SU-DHL-6 (cell line): ENCODE measurements at regions not wholly inside any gene's neighbourhood (a gene's known extent, or its start where the extent isn't known, plus 50 kb on each side); places are given as distances from the start of the nearest gene placed in this dataset.
"Not testable (repeated sequence)": the region's sequence is repeated elsewhere in the genome, so short reads cannot be mapped to it uniquely, and the experiment has no call there.

Source experiments
- H2AFZ ChIP-seq: fragments of 200-600 bp; sonication (generic); 2 replicates; pipeline ENCODE4 v1.6.1; 2014; ENCODE audit warnings: low read depth, mild to moderate bottlenecking, moderate library complexity, mixed read lengths, antibody characterized with exemption, low read length; ENCODE audit not compliant: severe bottlenecking
- H3F3A ChIP-seq: fragments of 200-600 bp; shearing (Covaris generic); 2 replicates; pipeline ENCODE4 v1.6.0; 2016; ENCODE audit warnings: antibody characterized with exemption, mild to moderate bottlenecking; ENCODE audit not compliant: insufficient read depth
- H3K27ac ChIP-seq: fragments of 200-600 bp; sonication (generic); 2 replicates; pipeline ENCODE4 v1.5.1; 2016; ENCODE audit warnings: low read depth, mild to moderate bottlenecking, low read length, moderate library complexity, mixed read lengths
- H3K27me3 ChIP-seq: fragments of 200-600 bp; sonication (generic), shearing (Covaris generic); 2 replicates; pipeline ENCODE4 v1.6.0; 2014; ENCODE audit warnings: mild to moderate bottlenecking, low read length
- H3K36me3 ChIP-seq: fragments of 200-600 bp; sonication (generic); 2 replicates; pipeline ENCODE4 v1.6.1; 2014; ENCODE audit warnings: mild to moderate bottlenecking, low read length, mixed read lengths
- H3K4me2 ChIP-seq: fragments of 300-600, 200-600 bp; shearing (Covaris generic), sonication (generic); 2 replicates; pipeline ENCODE4 v1.6.0; 2014; ENCODE audit warnings: low read length, low read depth, mild to moderate bottlenecking; ENCODE audit not compliant: poor library complexity, severe bottlenecking
- H3K4me3 ChIP-seq: fragments of 200-600 bp; sonication (generic); 2 replicates; pipeline ENCODE4 v1.5.1; 2014; ENCODE audit warnings: antibody characterized with exemption, low read length, mild to moderate bottlenecking, mixed read lengths; ENCODE audit not compliant: insufficient read depth, poor library complexity, severe bottlenecking
- H3K79me2 ChIP-seq: fragments of 200-600 bp; sonication (generic); 2 replicates; pipeline ENCODE4 v1.6.1; 2014; ENCODE audit warnings: mild to moderate bottlenecking, low read length, moderate library complexity; ENCODE audit not compliant: insufficient read depth
- H3K9ac ChIP-seq: fragments of 200-600 bp; sonication (generic); 2 replicates; pipeline ENCODE4 v1.7.0; 2014; ENCODE audit warnings: mild to moderate bottlenecking, low read length
- H3K9me2 ChIP-seq: fragments of 200-600 bp; sonication (generic); replicated peaks from 2 replicates; pipeline ENCODE4 v1.6.1; 2014; ENCODE audit warnings: low read length; ENCODE audit not compliant: insufficient read depth
- H3K9me3 ChIP-seq: fragments of 200-600 bp; sonication (generic); 2 replicates; pipeline ENCODE4 v1.6.1; 2014; ENCODE audit warnings: low read length, mixed read lengths; ENCODE audit not compliant: insufficient read depth
- H4K20me1 ChIP-seq: fragments of 200-600 bp; sonication (generic); 2 replicates; pipeline ENCODE4 v1.6.1; 2014; ENCODE audit warnings: low read depth, mild to moderate bottlenecking, antibody characterized with exemption, low read length, moderate library complexity, mixed read lengths
- EZH2phosphoT487 ChIP-seq: fragments of 200-600 bp; sonication (generic), shearing (Covaris generic); conservative IDR thresholded peaks from 2 replicates; pipeline ENCODE4 v1.6.1; 2018; ENCODE audit warnings: mild to moderate bottlenecking, antibody characterized with exemption, low read length, moderate library complexity, mixed read lengths
- TF ChIP-seq, protein P1 (sequence below): fragments of 200-600 bp; sonication (generic); IDR thresholded peaks from one replicate; pipeline ENCODE4 v1.5.1; 2017; ENCODE audit warnings: antibody characterized with exemption, mild to moderate bottlenecking, low read length, moderate library complexity; ENCODE audit not compliant: insufficient read depth, poor library complexity, severe bottlenecking

DNA sequence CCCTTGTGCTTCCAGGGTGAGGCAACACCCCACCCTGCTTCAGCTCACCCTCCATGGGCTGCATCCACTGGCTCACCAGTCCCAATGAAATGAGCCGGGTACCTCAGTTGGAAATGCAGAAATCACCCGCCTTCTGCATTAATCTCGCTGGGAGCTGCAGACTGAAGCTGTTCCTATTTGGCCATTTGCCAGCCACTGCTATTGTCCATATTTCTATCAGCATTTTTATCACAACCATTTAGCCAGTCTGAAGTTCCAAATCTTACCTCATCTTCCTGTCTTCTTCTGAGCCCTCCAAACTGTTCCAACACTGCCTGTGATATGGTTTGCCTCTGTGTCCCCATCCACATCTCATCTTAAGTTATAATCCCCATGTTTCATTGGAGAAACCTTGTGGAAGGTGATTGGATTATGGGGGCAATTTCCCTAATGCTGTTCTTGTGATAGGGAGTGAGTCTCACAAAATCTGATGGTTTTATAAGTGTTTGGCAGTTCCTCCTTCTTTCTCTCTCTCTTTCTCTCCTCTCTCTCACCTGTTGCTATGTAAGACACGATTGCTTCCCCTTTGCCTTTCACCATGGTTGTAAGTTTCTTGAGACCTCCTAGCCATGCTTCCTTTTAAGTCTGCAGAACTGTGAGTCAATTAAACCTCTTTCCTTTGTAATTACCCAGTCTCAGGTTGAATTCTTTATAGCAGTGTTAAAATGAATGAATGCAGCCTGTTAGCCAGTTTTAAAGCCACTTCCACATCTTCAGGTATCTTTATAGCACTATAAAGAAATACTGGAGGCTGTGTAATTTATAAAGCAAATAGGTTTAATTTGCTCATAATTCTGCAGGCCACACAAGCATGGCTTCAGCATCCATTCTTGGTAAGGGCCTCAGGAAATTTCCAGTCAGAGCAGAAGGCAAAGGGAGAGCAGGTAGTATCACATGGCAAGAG, 203.5 kb downstream of the FCRL5 start:
- Histone ChIP-seq H3F3A (no peaks in the 10 kb centered on the region), H3K36me3 (no peaks in the 10 kb centered on the region), H3K9ac (no peak overlapping the region), H4K20me1 (no peaks in the 10 kb centered on the region), H2AFZ (no peak overlapping the region), H3K9me3 (no peaks in the 10 kb centered on the region), H3K79me2 (no peaks in the 10 kb centered on the region), H3K4me3 (no peak overlapping the region), H3K27ac (no peak overlapping the region), H3K9me2 (no peaks in the 10 kb centered on the region), H3K4me2 (no peak overlapping the region), H3K27me3 (no peaks in the 10 kb centered on the region)
- TF ChIP-seq EZH2phosphoT487, result no peak
- TF ChIP-seq, protein P1, sequence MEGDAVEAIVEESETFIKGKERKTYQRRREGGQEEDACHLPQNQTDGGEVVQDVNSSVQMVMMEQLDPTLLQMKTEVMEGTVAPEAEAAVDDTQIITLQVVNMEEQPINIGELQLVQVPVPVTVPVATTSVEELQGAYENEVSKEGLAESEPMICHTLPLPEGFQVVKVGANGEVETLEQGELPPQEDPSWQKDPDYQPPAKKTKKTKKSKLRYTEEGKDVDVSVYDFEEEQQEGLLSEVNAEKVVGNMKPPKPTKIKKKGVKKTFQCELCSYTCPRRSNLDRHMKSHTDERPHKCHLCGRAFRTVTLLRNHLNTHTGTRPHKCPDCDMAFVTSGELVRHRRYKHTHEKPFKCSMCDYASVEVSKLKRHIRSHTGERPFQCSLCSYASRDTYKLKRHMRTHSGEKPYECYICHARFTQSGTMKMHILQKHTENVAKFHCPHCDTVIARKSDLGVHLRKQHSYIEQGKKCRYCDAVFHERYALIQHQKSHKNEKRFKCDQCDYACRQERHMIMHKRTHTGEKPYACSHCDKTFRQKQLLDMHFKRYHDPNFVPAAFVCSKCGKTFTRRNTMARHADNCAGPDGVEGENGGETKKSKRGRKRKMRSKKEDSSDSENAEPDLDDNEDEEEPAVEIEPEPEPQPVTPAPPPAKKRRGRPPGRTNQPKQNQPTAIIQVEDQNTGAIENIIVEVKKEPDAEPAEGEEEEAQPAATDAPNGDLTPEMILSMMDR, result no peak

GRCh38 chr1:157347506-157347905, 204.8 kb downstream of the FCRL5 start:
- Histone ChIP-seq H3K9me2 (no peaks in the 10 kb centered on the region), H3K4me2 (no peak overlapping the region), H3K4me3 (no peak overlapping the region), H4K20me1 (no peaks in the 10 kb centered on the region), H2AFZ (no peak overlapping the region), H3K27ac (no peak overlapping the region), H3K36me3 (no peaks in the 10 kb centered on the region), H3K27me3 (no peaks in the 10 kb centered on the region), H3K79me2 (no peaks in the 10 kb centered on the region), H3F3A (no peaks in the 10 kb centered on the region), H3K9ac (no peak overlapping the region), H3K9me3 (no peaks in the 10 kb centered on the region)
- TF ChIP-seq EZH2phosphoT487, result no peak
- TF ChIP-seq, protein P1, result no peak

DNA sequence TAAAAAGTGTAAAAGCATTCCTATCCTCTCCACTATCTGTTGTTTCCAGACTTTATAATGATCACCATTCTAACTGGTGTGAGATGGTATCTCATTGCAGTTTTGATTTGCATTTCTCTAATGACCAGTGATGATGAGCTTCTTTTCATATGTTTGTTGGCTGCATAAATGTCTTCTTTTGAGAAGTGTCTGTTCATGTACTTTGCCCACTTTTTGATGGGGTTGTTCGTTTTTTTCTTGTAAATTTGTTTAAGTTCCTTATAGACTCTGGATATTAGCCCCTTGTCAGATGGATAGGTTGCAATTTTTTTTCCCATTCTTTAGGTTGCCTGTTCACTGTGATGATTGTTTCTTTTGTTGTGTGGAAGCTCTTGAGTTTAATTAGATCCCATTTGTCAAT, 199.6 kb upstream of the ETV3 start:
- not testable (repeated sequence) for H3K9me3 ChIP-seq, H3K9ac ChIP-seq, H3K36me3 ChIP-seq, H3K27me3 ChIP-seq, H3K9me2 ChIP-seq, H3K4me3 ChIP-seq, H3K27ac ChIP-seq, H3F3A ChIP-seq, H3K4me2 ChIP-seq, H4K20me1 ChIP-seq, H2AFZ ChIP-seq, H3K79me2 ChIP-seq

DNA sequence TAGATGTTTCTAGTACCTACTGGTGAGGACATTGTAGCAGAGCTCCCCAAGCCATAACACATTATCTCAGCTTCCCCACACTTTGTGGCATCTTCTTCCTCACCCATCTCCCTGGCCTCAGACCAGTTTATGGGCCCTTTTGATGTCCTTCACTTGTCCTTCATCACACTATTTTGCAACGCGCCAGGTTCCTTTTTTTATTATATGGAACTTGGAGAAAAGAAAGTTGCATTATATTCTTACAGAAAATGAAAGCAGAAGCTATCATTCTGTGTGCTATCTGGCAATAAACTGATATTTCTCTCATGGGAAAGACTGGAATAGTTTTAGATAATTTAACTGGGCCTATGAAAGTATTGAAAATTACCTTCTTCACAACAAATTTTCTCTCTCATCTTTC, 196.9 kb upstream of the ETV3 start:
- H3K4me2 ChIP-seq, result no peak overlapping the region
- H3F3A ChIP-seq, result no peaks in the 10 kb centered on the region
- H3K27ac ChIP-seq, result no peak overlapping the region
- no peak overlapping the region for H3K9ac ChIP-seq
- no peaks in the 10 kb centered on the region for H3K9me2 ChIP-seq
- no peak overlapping the region for H2AFZ ChIP-seq
- no peaks in the 10 kb centered on the region; the same call in 1 of the 2 replicates for H3K27me3 ChIP-seq
- H3K4me3 ChIP-seq, result no peak overlapping the region
- no peaks in the 10 kb centered on the region for H4K20me1 ChIP-seq
- no peaks in the 10 kb centered on the region for H3K79me2 ChIP-seq
- no peak for TF ChIP-seq EZH2phosphoT487
- TF ChIP-seq, protein P1, result no peak
- peaks cover 4% of the 10 kb centered on the region; the same call in 1 of the 2 replicates for H3K9me3 ChIP-seq
- H3K36me3 ChIP-seq, result no peaks in the 10 kb centered on the region
